ENCODE measurements at regions not wholly inside any gene's neighbourhood (a gene's known extent, or its start where the extent isn't known, plus 50 kb on each side); places are given as distances from the start of the nearest gene placed in this dataset.
"Not testable (repeated sequence)": the region's sequence is repeated elsewhere in the genome, so short reads cannot be mapped to it uniquely, and the experiment has no call there.

DNA sequence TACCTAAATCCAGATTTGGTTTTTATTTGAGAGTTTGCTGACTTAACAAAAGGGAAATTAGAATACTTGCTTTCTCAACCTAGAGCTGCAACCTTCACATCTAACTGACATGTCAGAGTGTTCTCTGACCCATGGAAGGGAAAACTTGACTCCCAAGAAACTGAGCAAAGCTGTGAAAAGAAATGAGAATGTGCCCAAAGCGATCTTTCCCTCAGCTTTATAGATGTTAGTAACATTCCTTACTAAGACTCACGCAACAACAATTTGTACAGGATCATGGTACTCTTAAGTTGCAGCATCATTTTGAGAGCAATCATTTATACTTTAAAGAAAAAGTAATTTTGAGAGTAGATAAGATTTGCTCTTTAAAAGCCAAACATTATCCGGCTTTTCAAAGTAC is 117.0 kb upstream of the FBXL7 start:
- DNase-seq = no peak

DNA sequence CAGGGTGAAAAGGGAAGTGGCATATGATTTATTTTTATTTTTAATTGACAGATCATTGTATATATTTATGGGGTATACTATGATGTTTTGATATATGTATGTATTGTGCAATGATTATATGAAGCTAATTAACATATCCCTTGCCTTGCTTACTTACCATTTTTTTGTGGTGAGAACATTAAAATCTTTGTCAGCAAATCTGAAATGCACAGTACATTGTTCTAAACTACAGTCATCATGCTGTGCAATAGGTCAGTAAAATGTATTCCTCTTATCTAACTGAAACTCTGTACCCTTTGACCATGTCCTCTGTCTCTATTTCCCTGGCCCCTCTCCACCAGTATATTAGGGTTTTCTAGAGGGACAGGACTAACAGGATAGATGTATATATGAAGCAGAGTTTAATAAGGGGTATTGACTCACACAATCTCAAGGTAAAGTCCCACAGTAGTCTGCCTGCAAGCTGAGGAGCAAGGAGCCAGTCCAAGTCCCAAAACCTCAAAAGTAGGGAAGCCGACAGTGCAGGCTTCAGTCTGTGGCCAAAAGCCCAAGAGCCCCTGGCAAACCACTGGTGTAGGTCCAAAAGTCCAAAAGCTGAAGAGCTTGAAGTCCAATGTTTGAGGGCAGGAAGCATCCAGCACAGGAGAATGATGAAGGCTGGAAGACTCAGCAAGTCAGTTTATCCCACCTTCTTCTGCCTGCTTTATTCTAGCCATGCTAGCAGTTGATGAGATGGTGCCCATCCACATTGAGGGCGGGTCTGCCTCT is 122.2 kb upstream of the FBXL7 start:
- no peak for DNase-seq

DNA sequence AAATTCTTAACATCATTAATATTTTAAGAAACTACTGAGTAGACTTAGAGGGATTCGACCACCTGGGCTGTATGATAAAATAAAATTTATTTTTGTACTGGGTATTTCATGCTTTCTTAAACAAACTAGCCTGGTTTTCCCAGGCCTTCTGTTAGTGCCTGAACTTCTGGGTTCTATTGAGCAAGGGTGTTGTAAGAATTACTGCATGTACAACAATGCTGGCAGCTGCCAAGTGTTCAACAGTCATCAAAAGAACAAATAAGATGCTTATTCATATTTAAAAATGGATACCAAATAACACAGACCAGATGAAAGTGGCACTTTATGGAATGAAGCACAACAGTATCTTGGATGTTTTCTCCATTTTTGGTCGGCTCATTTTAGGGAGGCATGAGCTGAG is 123.2 kb upstream of the FBXL7 start:
- no peak for DNase-seq

DNA sequence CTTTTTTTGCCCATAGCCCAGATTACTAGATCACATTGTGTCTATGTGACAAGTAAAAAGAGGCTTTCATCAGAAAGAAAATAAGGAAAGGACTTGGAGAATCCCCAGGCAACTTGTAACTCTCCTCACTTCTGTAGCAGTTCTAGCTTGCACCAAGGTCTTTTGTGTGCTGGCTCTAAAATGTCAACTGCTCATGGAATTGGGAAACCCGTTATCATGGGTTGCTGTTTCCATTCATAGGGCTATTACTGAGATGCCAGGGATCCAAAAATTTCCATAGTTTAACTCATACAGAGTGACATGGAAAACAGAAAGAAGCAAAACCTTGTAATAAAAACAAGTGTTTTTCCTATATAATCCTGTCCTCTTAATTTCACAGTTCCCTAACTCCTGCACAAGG is 123.9 kb upstream of the FBXL7 start:
- DNase-seq = no peak

DNA sequence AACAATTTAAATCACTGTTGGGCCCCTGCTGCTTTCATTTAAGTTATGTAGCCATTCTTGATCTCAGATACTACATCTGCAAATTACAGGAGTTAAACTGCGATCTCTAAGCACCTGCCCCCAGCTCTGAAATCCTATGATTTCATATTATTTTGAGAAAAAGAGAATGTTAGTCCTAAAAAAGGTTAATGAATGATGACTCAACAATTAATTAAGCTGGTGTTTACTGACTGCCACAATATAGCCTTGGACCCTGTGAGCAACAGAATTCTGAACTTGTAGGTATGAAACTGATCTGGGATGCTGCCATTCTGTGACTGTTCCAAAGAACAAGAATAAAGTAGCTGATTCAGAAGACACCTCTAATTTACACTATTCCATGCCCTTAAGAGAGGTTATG is 124.4 kb upstream of the FBXL7 start:
- DNase-seq = no peak

DNA sequence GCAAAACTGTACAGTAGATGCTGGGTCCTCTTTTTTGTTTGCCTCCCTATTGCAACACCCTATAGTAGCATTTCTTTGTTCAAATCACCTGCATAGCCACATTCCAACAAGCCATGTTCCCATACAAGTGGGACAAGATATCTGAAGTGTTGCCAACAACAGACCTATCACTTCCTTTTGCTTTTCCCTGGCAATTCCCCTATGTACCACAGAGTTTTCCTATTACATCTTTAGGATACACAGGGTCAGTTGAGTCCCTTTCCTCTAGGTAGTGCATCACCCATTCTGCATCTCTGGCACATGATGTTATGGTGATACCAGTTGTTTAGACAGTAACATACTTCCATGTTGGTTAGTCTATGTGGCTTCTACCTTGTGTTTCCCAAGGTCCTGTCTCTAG is 125.1 kb upstream of the FBXL7 start:
- DNase-seq = no peak

DNA sequence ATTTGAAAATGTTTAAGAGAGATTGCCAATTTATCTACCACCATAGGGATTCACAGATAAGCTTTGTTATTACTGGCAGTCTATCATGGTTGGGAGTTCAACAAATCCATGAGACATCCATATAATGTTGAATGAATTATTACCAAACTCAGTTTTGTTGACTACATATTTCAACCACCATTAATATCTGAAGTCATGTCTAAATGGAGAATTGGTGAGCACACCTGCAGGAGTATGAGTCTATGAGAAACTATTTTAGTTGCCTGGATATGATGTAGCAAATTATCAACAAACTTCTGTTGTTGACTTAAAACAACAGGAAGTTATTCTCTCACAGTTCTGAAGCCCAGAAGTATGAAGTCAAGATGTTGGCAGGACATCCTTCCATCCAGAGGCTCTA is 126.8 kb upstream of the FBXL7 start:
- DNase-seq = no peak

DNA sequence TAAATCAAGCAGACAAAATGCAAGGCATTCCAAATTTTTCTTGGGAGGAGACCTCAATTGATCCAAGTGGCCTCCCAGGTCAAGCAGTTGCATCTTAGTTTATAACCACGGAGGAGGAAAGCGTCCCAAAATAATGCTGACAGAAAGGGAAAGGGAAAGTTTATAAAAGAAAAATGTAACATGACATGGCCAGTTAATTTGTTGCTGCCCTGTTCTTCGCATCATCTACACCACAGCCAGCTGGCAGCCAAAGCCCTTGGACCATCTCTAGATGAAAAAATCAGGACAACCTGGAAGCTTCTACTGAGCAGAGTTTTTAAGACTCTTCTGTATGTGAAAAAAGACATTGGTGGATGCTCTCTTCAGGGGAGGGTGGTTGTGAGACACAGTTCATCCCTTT is 128.8 kb upstream of the FBXL7 start:
- DNase-seq = no peak

DNA sequence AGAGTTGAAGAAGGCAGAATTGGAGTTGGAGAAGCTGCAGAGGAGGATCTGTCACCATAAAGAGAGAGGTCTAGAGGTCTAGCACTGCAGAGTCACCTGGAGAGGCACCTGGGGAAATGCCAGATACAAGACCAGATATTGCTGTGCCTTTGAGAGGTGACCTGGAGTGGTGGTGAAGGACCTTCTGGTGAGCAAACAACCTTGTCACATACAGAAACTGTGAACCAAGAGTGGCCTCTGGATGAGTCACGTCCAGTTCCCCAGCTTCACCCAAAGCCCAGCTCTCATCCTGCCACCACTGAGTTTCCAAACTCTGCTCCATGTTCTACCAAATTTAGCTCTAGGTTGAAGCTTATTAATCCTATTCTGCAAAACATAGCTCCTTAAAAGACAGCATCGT is 131.1 kb upstream of the FBXL7 start:
- no peak for DNase-seq

DNA sequence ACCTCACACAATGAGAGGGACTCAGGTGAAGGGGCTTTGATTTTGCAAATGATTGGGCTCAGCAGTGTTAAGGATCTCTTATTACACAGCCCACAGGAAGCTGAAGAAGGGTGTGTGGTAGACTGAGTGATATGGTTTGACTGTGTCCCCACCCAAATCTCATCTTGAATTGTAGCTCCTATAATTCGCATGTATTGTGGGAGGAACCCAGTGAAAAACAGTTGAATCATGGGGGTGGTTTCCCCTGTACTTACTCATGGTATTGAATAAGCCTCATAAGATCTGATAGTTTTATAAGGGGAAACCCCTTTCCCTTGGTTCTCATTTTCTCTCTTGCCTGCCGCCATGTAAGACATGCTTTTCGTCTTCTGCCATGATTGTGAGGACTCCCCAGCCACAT is 132.5 kb upstream of the FBXL7 start:
- DNase-seq = no peak

DNA sequence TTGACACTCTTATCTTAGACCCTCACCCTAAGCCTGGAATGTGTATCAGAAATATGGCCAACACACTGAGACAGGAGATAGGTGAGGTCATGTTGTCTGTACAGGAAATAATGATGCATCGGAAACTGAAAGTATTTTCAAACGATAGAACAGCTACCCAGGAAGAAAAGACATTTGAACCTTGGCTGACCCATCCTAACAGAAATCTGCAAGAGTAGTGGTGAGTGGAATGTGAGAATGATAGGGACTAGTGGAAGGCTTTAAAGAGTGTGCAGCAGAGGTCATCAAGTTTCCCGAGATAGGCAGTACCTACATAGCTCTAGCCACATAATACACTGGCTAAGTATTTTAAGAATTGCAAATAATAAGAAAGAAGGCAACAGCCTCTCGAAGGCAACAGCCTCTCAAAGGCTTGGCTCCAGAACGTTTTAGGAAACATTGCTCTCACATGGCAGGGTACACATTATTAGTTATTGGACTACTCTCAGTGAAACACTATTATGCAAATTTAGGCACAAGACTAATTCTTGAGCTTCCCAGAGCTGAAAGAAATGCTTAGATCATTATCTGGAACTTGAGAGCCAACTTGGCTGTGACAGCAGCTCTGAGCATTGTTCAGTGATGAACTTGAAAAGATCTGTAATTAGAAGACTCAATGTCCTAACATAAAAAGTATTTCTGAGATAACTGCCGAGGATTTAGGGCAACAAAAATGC is 133.1 kb upstream of the FBXL7 start:
- DNase-seq = peak; percentile 39

DNA sequence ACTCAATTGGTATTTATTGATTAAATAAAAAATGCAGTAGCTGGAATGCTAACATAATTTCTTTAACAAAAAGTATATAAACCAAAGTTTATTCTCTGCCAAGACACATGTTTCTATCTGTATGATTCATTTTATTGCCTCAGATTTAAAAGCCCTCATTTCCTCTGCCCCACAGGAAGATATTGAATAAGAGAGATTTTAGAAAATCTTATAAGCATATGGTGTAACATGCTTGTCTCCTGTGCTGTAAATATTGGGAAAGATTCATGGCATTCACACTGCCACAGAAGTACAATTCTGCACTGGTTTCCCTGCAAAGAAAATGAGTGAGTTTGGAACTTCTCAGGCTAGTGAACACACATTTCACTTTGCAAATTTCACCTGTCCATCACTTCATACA is 134.9 kb upstream of the FBXL7 start:
- no peak for DNase-seq

DNA sequence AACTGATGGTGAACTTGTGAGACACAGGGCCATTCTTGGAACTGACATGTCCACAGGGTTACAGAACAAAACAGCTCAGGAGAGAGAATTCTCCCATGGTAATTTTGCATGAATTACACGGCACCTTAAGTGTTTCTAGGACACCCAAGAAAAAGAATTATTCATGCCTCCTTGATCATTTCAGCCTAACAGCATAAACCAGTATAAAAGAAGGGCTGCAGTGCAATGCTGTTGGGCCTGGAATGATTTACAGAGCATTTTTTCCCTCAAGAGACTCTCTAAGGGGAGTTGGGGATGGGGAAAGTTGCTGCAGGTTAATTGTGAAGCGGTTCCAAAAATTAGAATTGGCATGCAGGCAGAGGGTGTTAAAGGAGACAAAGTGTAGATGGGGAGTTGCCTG is 136.4 kb upstream of the FBXL7 start:
- no peak for DNase-seq

DNA sequence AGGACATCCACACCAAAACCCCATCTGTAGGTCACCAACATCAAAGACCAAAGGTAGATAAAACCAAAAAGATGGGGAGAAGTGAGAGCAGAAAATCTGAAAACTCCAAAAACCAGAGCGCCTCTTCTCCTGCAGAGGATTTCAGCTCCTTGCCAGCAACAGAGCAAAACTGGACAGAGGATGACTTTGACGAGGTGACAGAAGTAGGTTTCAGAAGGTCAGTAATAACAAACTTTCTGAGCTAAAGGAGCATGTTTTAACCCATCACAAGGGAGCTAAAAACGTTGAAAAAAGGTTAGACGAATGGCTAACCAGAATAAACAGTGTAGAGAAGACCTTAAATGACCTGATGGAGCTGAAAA is 142.9 kb upstream of the FBXL7 start:
- DNase-seq = not testable (repeated sequence)

DNA sequence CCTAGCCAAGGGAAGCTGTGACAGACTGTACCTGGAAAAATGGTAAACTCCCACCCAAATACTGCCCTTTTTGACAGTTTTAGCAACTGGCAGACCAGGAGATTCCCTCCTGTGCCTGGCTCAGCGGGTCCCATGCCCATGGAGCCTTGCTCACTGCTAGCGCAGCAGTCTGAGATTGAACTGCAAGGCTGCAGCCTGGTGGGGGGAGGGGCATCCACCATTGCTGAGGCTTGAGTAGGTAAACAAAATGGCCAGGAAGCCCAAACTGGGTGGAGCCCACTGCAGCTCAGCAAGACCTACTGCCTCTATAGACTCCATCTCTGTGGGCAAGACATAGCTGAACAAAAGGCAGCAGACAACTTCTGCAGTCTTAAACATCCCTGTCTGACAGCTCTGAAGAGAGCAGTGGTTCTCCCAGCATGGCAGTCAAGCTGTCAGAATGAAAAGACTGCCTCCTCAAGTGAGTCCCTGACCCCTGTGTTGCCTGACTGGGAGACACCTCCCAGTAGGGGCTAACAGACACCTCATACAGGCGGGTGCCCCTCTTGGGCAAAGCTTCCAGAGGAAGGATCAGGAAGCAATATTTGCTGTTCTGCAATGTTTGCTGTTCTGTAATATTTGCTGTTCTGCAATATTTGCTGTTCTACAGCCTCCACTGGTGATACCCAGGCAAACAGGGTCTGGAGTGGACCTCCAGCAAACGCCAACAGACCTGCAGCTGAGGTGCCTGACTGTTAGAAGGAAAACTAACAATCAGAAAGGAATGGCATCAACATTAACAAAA is 143.5 kb upstream of the FBXL7 start:
- not testable (repeated sequence) for DNase-seq

DNA sequence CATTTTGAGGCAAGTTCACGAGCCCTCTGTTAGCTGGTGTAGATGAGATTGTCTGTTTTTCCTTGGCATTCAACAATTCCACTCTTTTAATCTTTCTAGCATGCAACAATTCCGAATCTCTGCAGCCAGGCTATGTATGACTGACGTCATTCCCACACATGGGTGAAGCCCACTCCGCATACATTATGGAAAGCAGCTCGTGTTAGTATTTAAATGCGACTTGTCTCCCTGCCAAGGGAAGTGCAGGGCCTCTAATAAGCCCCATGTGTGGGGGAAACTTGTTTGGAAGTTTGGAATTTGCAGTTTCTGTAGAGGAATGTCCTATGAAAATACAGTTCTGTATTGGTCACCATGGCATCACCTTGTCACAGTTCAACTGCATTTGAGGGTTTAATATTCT is 146.0 kb upstream of the FBXL7 start:
- DNase-seq = no peak

DNA sequence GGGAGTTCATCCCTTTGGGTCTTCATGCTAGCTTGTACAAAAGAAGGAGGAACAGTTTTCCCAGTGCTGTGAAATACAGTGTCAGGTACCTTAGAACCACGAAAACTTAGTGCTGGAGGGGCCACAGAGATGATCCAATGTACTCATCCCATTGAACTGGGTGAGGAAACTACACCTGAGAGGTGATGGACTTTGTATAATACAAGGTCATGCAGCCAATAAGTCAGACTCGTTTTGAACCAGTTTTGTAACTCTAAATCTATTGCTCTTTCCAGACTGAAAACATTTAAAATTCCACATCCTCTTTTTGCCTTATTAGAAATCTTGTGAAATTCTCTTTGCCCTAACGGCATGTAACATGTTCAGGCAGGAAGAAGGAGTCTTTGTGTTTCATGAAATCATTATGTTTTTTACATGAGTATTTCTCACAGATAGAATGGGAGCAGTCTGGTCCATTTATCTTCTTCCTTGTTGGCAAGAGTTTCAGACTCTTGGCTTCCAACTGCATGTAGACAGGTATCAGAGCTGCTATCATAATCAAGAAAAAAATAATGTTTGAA is 146.8 kb upstream of the FBXL7 start:
- DNase-seq = no peak

DNA sequence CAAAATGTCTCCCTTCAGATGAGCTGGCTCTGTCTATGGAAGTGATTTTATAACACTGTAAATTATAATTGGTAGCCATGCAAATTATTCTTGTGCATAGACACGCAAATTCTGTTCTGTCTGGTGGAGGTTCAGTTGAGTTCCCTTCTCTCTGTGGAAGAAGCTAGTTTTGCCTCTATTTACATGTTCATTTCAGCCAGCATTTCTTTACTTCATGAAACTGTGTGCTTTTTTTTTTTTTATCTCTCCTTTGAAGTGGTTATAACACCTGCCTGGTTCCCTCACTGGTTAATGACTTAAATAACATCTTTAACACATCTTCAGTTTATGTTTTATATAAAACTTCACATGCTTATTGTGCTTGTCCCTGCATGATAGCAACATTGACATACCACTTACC is 149.4 kb upstream of the FBXL7 start:
- no peak for DNase-seq

DNA sequence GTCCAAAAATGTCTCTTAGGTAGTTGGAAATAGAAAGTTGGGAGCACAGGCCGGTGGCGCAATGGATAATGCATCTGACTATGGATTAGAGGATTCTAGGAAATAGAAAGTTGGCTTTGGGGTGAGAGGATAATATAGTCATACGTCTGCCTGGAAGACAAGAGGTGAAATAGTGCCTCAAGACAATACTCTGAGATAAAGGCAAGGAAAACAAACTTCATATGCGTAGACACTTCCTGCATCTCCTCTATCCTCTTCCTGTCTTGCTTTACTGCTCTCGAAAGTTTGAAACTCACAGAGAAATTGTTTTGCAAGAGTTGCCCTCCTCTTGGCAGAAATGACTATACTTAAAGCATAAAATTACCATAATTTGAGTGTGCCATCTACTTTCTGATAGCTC is 153.2 kb upstream of the FBXL7 start:
- DNase-seq = no peak

DNA sequence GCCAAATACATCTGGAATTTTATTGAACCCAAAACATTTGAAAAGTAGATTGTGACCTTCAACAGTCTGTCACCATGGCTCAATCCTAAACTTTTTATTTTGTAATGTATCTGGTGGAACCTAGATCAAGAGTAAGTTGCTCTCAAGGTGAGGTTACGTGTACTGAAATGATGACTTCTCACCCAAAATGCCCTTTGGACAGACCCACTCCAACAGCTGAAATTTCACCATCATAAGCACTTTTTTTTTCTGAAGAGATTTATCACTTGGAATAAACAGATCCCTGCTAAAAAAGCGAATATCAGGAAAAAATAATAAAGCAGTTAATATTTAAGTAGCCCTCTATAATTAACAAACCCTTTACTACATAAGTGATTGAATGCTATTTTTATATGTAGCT is 155.0 kb upstream of the FBXL7 start:
- no peak for DNase-seq

DNA sequence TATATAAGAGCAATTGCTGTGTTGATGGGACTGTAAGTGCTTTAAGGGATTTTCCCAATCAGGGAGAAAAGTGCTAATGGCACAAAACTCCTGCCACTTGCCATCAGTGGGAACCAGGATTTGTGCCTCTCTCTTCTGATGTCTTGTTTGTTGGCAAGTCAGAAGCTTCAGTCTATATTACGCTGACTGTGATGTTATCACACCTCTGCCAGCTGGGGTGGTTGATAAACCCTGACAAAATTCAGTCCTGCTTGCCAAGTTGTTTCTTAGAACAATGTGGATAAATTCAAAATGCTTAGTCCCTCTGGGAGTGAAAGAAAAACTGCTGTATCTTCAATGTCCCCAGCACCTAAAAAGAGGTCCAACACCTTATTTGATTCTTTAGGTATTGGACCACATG is 161.4 kb upstream of the FBXL7 start:
- peak; percentile 12 for DNase-seq

DNA sequence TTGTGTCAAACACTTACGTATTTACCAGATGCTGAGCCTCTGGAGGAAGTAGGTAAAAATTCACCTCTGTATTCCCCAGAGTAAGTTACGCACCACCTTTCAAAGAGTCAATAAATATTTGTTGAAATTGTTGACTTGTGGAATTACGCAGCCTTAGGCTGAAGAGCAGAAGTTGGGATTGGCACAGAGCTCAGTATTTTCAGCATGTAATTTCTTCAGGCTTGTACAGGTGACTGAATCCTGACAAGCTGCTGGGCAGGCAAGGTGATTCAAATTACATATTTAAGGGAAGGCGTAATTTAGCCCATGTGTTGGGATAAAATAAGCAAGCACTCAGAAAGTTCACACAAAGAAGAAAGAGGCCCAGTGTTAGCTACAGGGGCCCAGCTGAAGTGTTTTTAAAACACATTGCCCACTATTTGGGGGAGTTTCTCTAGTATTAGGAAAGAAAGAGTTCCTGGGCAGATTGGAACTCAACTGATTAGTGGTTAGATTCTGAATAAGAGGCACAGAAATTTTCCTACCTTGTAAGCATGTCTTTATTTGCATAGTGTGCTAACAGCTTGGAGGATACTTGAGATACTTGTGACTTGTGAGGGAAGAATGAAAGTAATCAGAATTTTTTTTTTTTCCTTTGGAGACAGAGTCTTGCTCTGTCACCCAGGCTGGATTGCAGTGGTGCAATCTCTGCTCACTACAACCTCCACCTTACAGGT is 165.3 kb upstream of the FBXL7 start:
- DNase-seq = no peak

DNA sequence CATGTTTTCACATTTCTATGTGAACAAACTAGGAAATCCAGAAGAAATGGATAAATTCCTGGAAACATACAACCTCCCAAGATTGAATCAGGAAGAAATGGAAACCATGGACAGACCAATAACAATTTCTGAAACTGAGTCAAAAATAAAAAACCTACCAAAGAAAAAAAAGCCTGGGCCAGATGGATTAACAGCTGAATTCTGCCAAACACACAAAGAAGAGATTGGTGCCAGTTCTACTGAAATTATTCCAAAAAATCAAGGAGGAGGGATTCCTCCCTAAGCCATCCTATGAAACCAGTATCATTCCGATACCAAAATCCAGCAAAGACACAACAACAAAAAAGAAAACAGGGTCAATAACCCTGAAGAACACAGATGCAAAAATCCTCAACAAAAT is 166.9 kb upstream of the FBXL7 start:
- DNase-seq = no peak
